GM13977 (cell line): ENCODE measurements at regions not wholly inside any gene's neighbourhood (a gene's known extent, or its start where the extent isn't known, plus 50 kb on each side); places are given as distances from the start of the nearest gene placed in this dataset.

Experiments
- DNase-seq: peaks from one replicate; pipeline ENCODE4 v3.0.0; 2012; ENCODE audit warnings: low spot score
- CTCF ChIP-seq: IDR thresholded peaks from 2 replicates; pipeline ENCODE4 v1.5.1; 2012; ENCODE audit warnings: mild to moderate bottlenecking, control low read depth; ENCODE audit not compliant: insufficient read depth; ENCODE audit errors: extremely low read depth, missing control alignments
- in situ Hi-C: fragments of 300-500 bp; cut with MboI; formaldehyde crosslinking; loops from one replicate; pipeline ENCODE4 v1.12.0; 2022; ENCODE audit warnings: low sequenced_read_pairs, low pct_unique_long_range_greater_than_20kb, mixed read lengths, inconsistent platforms; ENCODE audit not compliant: unreplicated experiment

DNA sequence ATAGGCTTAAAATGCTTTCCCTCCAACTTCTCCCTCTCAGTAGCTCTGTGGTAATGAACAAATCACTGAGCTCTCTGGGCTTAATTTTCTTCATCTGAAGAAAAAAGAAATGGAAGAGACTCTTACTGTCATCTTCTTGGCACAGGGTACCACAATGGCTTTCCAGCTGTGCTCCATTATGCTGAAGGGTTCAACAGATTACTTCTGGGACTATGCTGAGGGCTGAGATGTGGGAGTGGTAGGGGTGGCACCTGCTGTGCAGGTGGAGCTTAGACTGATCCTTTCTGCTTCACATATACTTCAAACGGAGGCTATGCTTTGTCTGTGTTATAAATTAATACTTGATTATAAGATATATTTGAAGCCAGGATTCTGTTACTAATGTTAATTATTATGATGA is 840.2 kb upstream of the C9orf72 start:
- DNase-seq, result no peak
- in situ Hi-C loops, result no loop called here
- no peak for TF ChIP-seq CTCF

GRCh38 chr9:28423255-28423654 is 850.0 kb upstream of the C9orf72 start:
- no peak for TF ChIP-seq CTCF
- DNase-seq, result no peak
- in situ Hi-C loops, result no loop called here

GRCh38 chr9:28435456-28435855 is 862.2 kb upstream of the C9orf72 start:
- in situ Hi-C loops, result no loop called here
- TF ChIP-seq CTCF, result no peak

DNA sequence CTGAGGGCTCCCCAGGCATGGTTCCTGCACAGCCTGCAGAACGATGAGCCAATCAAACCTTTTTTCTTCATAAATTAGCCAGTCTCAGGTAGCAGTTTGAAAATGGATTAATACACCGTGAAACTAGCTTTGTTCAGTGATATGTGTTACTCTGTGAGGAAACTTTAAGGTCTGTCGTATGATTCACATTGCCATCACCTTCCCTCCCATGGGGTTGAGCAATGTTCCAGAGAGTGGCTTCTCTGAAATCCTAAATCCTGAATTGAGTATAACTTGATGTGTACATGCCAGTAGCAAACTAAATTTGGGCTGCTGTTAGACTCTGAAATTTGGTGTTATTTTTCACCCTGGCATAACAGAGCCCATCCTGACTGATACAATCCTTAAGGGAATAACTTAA is 866.4 kb upstream of the C9orf72 start:
- no peak for TF ChIP-seq CTCF
- in situ Hi-C loops, result no loop called here
- DNase-seq, result no peak

More at GRCh38 chr9:28435456-28435855, 862.2 kb upstream of the C9orf72 start:
- DNase-seq, result no peak

DNA sequence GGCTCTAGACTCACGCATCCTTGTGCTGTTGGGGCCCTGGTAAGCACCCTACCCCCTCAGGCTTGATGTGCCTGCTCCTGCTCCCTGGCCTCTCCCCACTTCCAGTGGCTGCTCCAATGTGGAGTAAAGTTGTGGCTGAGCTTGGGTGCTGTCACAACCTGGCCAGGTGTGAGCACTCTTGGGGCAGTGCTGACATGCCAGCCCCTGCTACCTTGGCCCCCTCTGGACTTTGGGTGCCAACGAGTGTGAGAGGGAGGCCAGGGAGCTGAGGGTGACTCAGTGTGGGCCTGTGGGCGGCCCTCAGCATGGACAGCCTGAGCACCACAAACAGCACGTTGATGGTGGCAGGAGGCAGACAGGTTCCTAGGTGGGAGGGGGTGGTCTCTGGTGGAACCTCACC is 870.2 kb upstream of the C9orf72 start:
- no peak for DNase-seq
- in situ Hi-C loops, result no loop called here
- TF ChIP-seq CTCF, result no peak

GRCh38 chr9:28444637-28445036 is 871.4 kb upstream of the C9orf72 start:
- no peak for DNase-seq
- in situ Hi-C loops, result no loop called here
- no peak for TF ChIP-seq CTCF

- DNase-seq, result no peak
- TF ChIP-seq CTCF, result no peak
- in situ Hi-C loops, result no loop called here
Measured at GRCh38 chr9:28445211-28445610, 871.9 kb upstream of the C9orf72 start.
